ENCODE measurements at regions not wholly inside any gene's neighbourhood (a gene's known extent, or its start where the extent isn't known, plus 50 kb on each side); places are given as distances from the start of the nearest gene placed in this dataset.

DNA sequence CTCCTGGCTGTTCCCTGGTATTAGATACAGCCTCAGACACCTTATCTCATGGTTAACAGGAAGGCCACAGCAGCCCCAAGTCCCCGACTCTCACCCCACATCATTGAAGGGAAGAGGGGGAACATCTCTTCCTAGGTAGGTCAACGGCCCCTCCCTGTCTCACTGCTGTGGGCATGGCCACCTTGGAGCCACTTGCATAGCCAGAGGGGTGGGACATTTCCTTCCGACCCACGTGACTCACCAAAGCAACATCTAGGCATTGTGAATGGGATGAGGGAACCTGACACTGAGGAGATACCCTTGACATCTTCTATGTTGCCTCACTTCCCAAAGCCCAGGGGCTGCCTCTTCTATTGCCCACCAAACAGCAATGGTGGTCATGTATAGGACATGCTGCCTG, 68.5 kb upstream of the GPR26 start:
- CTCF ChIA-PET (ENCODE audit: partially characterized antibody) = interaction anchor here (1.0 to 4.9 kb wide), 4 partner anchors 13 to 24 kb away, joined by 3 to 26 read pairs (median 10); no protein-coding TSS in a partner anchor
- no peak for TF ChIP-seq CREB1 (IDR thresholded peaks at IDR 0.05)
- TF ChIP-seq, protein P1, sequence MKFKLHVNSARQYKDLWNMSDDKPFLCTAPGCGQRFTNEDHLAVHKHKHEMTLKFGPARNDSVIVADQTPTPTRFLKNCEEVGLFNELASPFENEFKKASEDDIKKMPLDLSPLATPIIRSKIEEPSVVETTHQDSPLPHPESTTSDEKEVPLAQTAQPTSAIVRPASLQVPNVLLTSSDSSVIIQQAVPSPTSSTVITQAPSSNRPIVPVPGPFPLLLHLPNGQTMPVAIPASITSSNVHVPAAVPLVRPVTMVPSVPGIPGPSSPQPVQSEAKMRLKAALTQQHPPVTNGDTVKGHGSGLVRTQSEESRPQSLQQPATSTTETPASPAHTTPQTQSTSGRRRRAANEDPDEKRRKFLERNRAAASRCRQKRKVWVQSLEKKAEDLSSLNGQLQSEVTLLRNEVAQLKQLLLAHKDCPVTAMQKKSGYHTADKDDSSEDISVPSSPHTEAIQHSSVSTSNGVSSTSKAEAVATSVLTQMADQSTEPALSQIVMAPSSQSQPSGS (IDR thresholded peaks at IDR 0.05; ENCODE audit: low read length) = no peak
- TF ChIP-seq PHF8 (conservative IDR thresholded peaks at IDR 0.05; ENCODE audit: low read depth, low read length) = no peak
- no peak for TF ChIP-seq JUND (IDR thresholded peaks at IDR 0.05; ENCODE audit: low read length)
- no peak for TF ChIP-seq RAD21 (IDR thresholded peaks at IDR 0.05 in 1 of 2, conservative IDR thresholded peaks at IDR 0.05 in 1 of 2; ENCODE audit: low read depth in 2 of 2, low read length in 2 of 2)
- no peak for TF ChIP-seq EGR1 (IDR thresholded peaks at IDR 0.05; ENCODE audit: borderline replicate concordance, low read depth, low read length)
- TF ChIP-seq FOSL1 (IDR thresholded peaks at IDR 0.05; ENCODE audit: insufficient read depth, low read depth, low read length) = no peak
- TF ChIP-seq, protein P2, sequence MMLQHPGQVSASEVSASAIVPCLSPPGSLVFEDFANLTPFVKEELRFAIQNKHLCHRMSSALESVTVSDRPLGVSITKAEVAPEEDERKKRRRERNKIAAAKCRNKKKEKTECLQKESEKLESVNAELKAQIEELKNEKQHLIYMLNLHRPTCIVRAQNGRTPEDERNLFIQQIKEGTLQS (IDR thresholded peaks at IDR 0.05; ENCODE audit: insufficient read depth, low read depth, low read length) = no peak
- TF ChIP-seq TAF1 (IDR thresholded peaks at IDR 0.05; ENCODE audit: low read depth, low read length) = no peak
- TF ChIP-seq, protein P3, sequence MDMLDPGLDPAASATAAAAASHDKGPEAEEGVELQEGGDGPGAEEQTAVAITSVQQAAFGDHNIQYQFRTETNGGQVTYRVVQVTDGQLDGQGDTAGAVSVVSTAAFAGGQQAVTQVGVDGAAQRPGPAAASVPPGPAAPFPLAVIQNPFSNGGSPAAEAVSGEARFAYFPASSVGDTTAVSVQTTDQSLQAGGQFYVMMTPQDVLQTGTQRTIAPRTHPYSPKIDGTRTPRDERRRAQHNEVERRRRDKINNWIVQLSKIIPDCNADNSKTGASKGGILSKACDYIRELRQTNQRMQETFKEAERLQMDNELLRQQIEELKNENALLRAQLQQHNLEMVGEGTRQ (IDR thresholded peaks at IDR 0.05; ENCODE audit: low read length) = no peak
- no peak for TF ChIP-seq SRF (IDR thresholded peaks at IDR 0.05; ENCODE audit: low read depth, low read length)

More for the DNA sequence above, 68.5 kb upstream of the GPR26 start:
- no peak overlapping the region for H2BK15ac ChIP-seq (ENCODE audit: low read length)
- no peaks in the 10 kb centered on the region for H3K36me3 ChIP-seq (ENCODE audit: control insufficient read depth in 2 of 4, insufficient read depth in 4 of 4, low read length in 3 of 4)
- H4K20me1 ChIP-seq (replicated peaks in 1 of 2; ENCODE audit: control insufficient read depth in 1 of 2, insufficient read depth in 2 of 2, low read length in 2 of 2) = no peaks in the 10 kb centered on the region
- no peak overlapping the region for H3K4me2 ChIP-seq (ENCODE audit: insufficient read depth in 1 of 2, low read depth in 2 of 2, low read length in 2 of 2)
- H4K91ac ChIP-seq (replicated peaks; ENCODE audit: insufficient read length, low read length) = no peak overlapping the region
- H2BK5ac ChIP-seq (ENCODE audit: low read depth, low read length) = no peak overlapping the region
- no peak overlapping the region for H2AK5ac ChIP-seq (ENCODE audit: low read depth, low read length)
- no peak overlapping the region for H3K14ac ChIP-seq (ENCODE audit: insufficient read length)
- no peak overlapping the region for H2BK12ac ChIP-seq (ENCODE audit: low read depth, low read length)
- H3K79me1 ChIP-seq (ENCODE audit: low read depth, low read length) = no peaks in the 10 kb centered on the region
- 75% methylated on average over 4 of the region's 4 CpGs; no CpG with 5 or more reads in 1 of the 2 experiments for WGBS, 2 experiments (ENCODE audit: extremely low coverage in 1 of 2, insufficient coverage in 1 of 2, insufficient read length in 1 of 2, insufficient replicate concordance in 2 of 2, low coverage in 1 of 2, low lambda C conversion rate in 2 of 2, missing lambda C conversion rate in 1 of 2)
- no peaks in the 10 kb centered on the region for H3K79me2 ChIP-seq (ENCODE audit: control insufficient read depth in 1 of 2, insufficient read depth in 2 of 2, low read length in 2 of 2)
- no peak overlapping the region for H3K18ac ChIP-seq (ENCODE audit: extremely low read depth, low read length)
- no peak overlapping the region for H3K9ac ChIP-seq (replicated peaks in 1 of 4; ENCODE audit: extremely low read depth in 1 of 4, low read depth in 3 of 4, low read length in 3 of 4)
- H3K23ac ChIP-seq (ENCODE audit: insufficient read length) = no peak overlapping the region
- no peak overlapping the region for H2BK20ac ChIP-seq (ENCODE audit: low read length)
- H3K4ac ChIP-seq (replicated peaks; ENCODE audit: insufficient read length, low read depth, low read length) = no peak overlapping the region
- no peak overlapping the region for H3K27ac ChIP-seq (ENCODE audit: low read depth, low read length)
- no peak for FAIRE-seq
- H3K27me3 ChIP-seq (replicated peaks in 1 of 4; ENCODE audit: control insufficient read depth in 3 of 4, extremely low read depth in 1 of 4, insufficient read depth in 3 of 4, low read length in 3 of 4) = no peaks in the 10 kb centered on the region
- H2AFZ ChIP-seq (ENCODE audit: low read length) = no peak overlapping the region
- no peak overlapping the region for H3K56ac ChIP-seq (replicated peaks; ENCODE audit: insufficient read length, low read depth, low read length)
- no peak overlapping the region for H4K5ac ChIP-seq (ENCODE audit: insufficient read length, low read depth, low read length)
- H4K8ac ChIP-seq (ENCODE audit: extremely low read depth, insufficient read depth, low read length) = no peak overlapping the region
- no peak for DNase-seq (ENCODE audit: low read depth in 1 of 2, low spot score in 2 of 2)
- POLR2A ChIA-PET (ENCODE audit: partially characterized antibody) = interaction anchor here (0.8 kb wide), 1 partner anchor 22 kb away, joined by 3 read pairs; no protein-coding TSS in a partner anchor
- no peaks in the 10 kb centered on the region; a peak in 1 of 7 replicates for H3K4me1 ChIP-seq (replicated peaks in 1 of 4; ENCODE audit: control insufficient read depth in 3 of 4, insufficient read depth in 4 of 4, low read length in 3 of 4)
- no peaks in the 10 kb centered on the region for H3K23me2 ChIP-seq (ENCODE audit: low read depth, low read length)
- no peaks in the 10 kb centered on the region for H3K9me3 ChIP-seq (ENCODE audit: insufficient read depth in 2 of 2, low read depth in 1 of 2, low read length in 1 of 2)
- H2BK120ac ChIP-seq (replicated peaks; ENCODE audit: low read depth, low read length) = no peak overlapping the region
- no peak overlapping the region for H3K4me3 ChIP-seq (ENCODE audit: extremely low read depth in 1 of 4, insufficient read depth in 2 of 4, low read depth in 3 of 4, low read length in 4 of 4)

Data from H1 (cell line).